OCI-LY7 (cell line): ENCODE measurements at regions not wholly inside any gene's neighbourhood (a gene's known extent, or its start where the extent isn't known, plus 50 kb on each side); places are given as distances from the start of the nearest gene placed in this dataset.

ENCODE experiments used
- EZH2phosphoT487 ChIP-seq: fragments of 200-600 bp; sonication (generic); IDR thresholded peaks from 2 replicates; pipeline ENCODE4 v1.6.1; 2018; ENCODE audit warnings: low read depth, borderline replicate concordance, mild to moderate bottlenecking, mixed run types, antibody characterized with exemption, low read length, moderate library complexity, mixed read lengths
- TF ChIP-seq, protein P1 (sequence below): fragments of 200-600 bp; sonication (generic); conservative IDR thresholded peaks from 2 replicates; pipeline ENCODE4 v1.5.1; 2014; ENCODE audit warnings: mild to moderate bottlenecking, antibody characterized with exemption, low read length, moderate library complexity, mixed read lengths

DNA sequence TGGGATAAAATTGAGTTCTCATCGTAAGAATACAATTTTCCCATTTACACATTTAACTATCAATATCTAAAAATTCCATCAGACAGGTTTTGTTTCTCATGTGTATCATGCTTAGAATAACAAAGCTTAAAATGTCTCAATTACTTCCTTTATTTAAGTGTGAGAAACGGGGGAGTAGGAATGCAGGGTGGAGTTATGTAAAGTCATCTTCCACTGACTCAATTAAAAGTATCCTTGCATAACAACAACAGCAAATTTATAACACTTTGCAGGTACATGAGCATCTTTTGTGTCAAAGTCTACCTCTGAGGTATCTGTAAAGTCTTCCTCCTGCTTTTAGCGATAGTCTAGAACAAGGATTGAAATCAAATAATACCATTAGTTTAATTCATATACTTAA lies 327.1 kb downstream of the EPHA4 start:
- TF ChIP-seq, protein P1, sequence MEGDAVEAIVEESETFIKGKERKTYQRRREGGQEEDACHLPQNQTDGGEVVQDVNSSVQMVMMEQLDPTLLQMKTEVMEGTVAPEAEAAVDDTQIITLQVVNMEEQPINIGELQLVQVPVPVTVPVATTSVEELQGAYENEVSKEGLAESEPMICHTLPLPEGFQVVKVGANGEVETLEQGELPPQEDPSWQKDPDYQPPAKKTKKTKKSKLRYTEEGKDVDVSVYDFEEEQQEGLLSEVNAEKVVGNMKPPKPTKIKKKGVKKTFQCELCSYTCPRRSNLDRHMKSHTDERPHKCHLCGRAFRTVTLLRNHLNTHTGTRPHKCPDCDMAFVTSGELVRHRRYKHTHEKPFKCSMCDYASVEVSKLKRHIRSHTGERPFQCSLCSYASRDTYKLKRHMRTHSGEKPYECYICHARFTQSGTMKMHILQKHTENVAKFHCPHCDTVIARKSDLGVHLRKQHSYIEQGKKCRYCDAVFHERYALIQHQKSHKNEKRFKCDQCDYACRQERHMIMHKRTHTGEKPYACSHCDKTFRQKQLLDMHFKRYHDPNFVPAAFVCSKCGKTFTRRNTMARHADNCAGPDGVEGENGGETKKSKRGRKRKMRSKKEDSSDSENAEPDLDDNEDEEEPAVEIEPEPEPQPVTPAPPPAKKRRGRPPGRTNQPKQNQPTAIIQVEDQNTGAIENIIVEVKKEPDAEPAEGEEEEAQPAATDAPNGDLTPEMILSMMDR = no peak
- no peak for TF ChIP-seq EZH2phosphoT487
